Ovary (tissue), 3 donors: ENCODE measurements at regions not wholly inside any gene's neighbourhood (a gene's known extent, or its start where the extent isn't known, plus 50 kb on each side); places are given as distances from the start of the nearest gene placed in this dataset.

Source experiments
- CTCF ChIP-seq, 3 donors: fragments of 450-650 bp in 2 of 3; fragments of 200-600 bp in 1 of 3; IDR thresholded peaks; one replicate each; pipeline versions ENCODE4 v1.5.1 to v1.8.0; 2016 to 2022; ENCODE audit warnings: antibody characterized with exemption in 3 of 3, mild to moderate bottlenecking in 1 of 3
- EP300 ChIP-seq: sonication (generic); formaldehyde crosslinking; IDR thresholded peaks from one replicate; pipeline ENCODE4 v1.6.1; 2017; ENCODE audit warnings: antibody characterized with exemption
- POLR2A ChIP-seq: fragments of 450-650 bp; IDR thresholded peaks from one replicate; pipeline ENCODE4 v1.6.1; 2017; ENCODE audit warnings: antibody characterized with exemption, mild to moderate bottlenecking, moderate library complexity
- donor health status: DM: no; HTN: no; CAD: no.

GRCh38 chr5:173733021-173733420 lies 116.6 kb upstream of the BOD1 start:
- TF ChIP-seq CTCF (IDR thresholded peaks at IDR 0.05) (no peak), EP300 (no peak), POLR2A (no peak)
